HuH-7.5 (cell line): ENCODE measurements at regions not wholly inside any gene's neighbourhood (a gene's known extent, or its start where the extent isn't known, plus 50 kb on each side); places are given as distances from the start of the nearest gene placed in this dataset.

ENCODE experiments used
- DNase-seq: peaks from one replicate; pipeline ENCODE4 v3.0.0; 2011; ENCODE audit warnings: low spot score

- DNase-seq, result no peak
These were observed 288.9 kb downstream of the CDK5RAP2 start for GRCh38 chr9:120291050-120291449.

GRCh38 chr9:120289990-120290975, 289.7 kb downstream of the CDK5RAP2 start:
- DNase-seq, result no peak

GRCh38 chr9:120289098-120289497, 290.9 kb downstream of the CDK5RAP2 start:
- no peak for DNase-seq

GRCh38 chr9:120286530-120286929, 293.4 kb downstream of the CDK5RAP2 start:
- no peak for DNase-seq

GRCh38 chr9:120284821-120285220, 295.1 kb downstream of the CDK5RAP2 start:
- DNase-seq, result no peak

- DNase-seq, result no peak
These were observed 298.3 kb downstream of the CDK5RAP2 start for GRCh38 chr9:120281665-120282064.

GRCh38 chr9:120267929-120268328, 312.0 kb downstream of the CDK5RAP2 start:
- no peak for DNase-seq

GRCh38 chr9:120265791-120266190, 314.2 kb downstream of the CDK5RAP2 start:
- DNase-seq, result no peak

GRCh38 chr9:120264528-120264927, 315.4 kb downstream of the CDK5RAP2 start:
- DNase-seq, result no peak

GRCh38 chr9:120263836-120264235, 316.1 kb downstream of the CDK5RAP2 start:
- DNase-seq, result no peak

- DNase-seq, result no peak
These were observed 318.5 kb downstream of the CDK5RAP2 start for GRCh38 chr9:120261419-120261818.

- DNase-seq, result no peak
These were observed 320.9 kb downstream of the CDK5RAP2 start for GRCh38 chr9:120259100-120259499.

- no peak for DNase-seq
These were observed 321.9 kb downstream of the CDK5RAP2 start for GRCh38 chr9:120258096-120258495.

- no peak for DNase-seq
These were observed 322.5 kb downstream of the CDK5RAP2 start for GRCh38 chr9:120257483-120257882.

GRCh38 chr9:120256146-120256545, 323.8 kb downstream of the CDK5RAP2 start:
- no peak for DNase-seq

- no peak for DNase-seq
These were observed 327.7 kb downstream of the CDK5RAP2 start for GRCh38 chr9:120252248-120252647.

- DNase-seq, result no peak
These were observed 337.7 kb downstream of the CDK5RAP2 start for GRCh38 chr9:120242116-120242811.

- DNase-seq, result no peak
These were observed 343.4 kb downstream of the CDK5RAP2 start for GRCh38 chr9:120236596-120236995.

GRCh38 chr9:120235081-120235480, 344.9 kb downstream of the CDK5RAP2 start:
- DNase-seq, result no peak

- DNase-seq, result no peak
These were observed 349.7 kb downstream of the CDK5RAP2 start for GRCh38 chr9:120230227-120230626.

- DNase-seq, result no peak
These were observed 358.1 kb downstream of the CDK5RAP2 start for GRCh38 chr9:120221844-120222243.

- DNase-seq, result no peak
These were observed 365.6 kb downstream of the CDK5RAP2 start for GRCh38 chr9:120214332-120214731.

GRCh38 chr9:120212853-120213200, 367.1 kb downstream of the CDK5RAP2 start:
- no peak for DNase-seq
